Nephron progenitor cell (in vitro differentiated cells): ENCODE measurements at regions not wholly inside any gene's neighbourhood (a gene's known extent, or its start where the extent isn't known, plus 50 kb on each side); places are given as distances from the start of the nearest gene placed in this dataset.

Source experiments
- DNase-seq: peaks from one replicate; pipeline ENCODE4 v3.0.0; 2021
- H3K27ac Mint-ChIP-seq: 2 replicates; pipeline ENCODE4 v1.8.0; 2021; ENCODE audit warnings: mild to moderate bottlenecking, moderate library complexity, mixed read lengths
- H3K27me3 Mint-ChIP-seq: 2 replicates; pipeline ENCODE4 v1.8.0; 2021; ENCODE audit warnings: mild to moderate bottlenecking, low read depth, mixed read lengths; ENCODE audit not compliant: poor library complexity
- H3K36me3 Mint-ChIP-seq: 2 replicates; pipeline ENCODE4 v1.8.0; 2021; ENCODE audit warnings: low read depth, mixed read lengths
- H3K4me1 Mint-ChIP-seq: 2 replicates; pipeline ENCODE4 v1.8.0; 2021; ENCODE audit warnings: mixed read lengths
- H3K4me3 Mint-ChIP-seq: 2 replicates; pipeline ENCODE4 v1.8.0; 2021; ENCODE audit warnings: mild to moderate bottlenecking, moderate library complexity, mixed read lengths
- H3K9me3 Mint-ChIP-seq: 2 replicates; pipeline ENCODE4 v1.8.0; 2021; ENCODE audit warnings: mild to moderate bottlenecking, moderate library complexity, mixed read lengths
- TF ChIP-seq, protein P1 (sequence below): fragments of 200-600 bp; sonication (generic); IDR thresholded peaks from 2 replicates; pipeline ENCODE4 v1.5.0; 2021; ENCODE audit warnings: antibody characterized with exemption

DNA sequence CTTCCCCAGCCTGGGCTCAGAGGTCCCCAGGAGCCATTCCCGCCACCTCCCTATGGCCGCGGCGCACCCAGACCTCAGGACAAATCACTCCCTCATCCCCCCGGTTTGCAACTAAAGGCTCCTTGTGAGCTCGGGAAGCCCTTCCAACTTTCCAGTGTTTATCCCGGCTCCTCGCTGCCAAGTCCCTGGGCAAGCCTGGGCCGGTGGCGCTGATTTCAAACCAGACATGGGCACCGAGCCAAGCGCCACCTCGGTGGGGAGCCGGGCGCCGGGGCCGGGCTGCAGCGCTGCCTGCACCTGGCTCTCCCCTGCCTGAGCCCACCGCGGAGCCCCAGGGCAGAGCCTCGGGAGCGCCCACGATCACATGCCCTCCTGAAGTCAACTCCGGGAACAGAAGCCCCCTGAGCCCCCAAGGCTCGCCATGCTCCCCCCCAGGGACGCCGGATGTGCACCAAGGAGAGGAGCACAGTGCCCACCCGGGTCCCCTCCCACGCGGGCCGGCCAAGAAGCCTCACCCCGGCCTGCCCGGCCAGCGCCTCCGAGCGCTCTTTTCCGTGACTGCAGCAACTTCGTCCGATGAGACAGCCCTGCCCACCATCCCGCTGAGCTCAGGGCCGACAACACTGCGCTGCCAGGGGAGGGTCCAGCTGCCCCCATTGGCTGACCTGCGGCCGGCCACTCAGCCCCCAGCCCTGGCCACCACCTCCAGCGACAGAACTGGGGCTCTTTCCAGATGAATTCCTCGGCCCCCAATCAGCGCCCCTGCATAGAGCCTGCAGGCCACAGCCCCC lies 50.0 kb downstream of the NCOR2 start:
- H3K27ac Mint-ChIP-seq, result peak overlapping the region; percentile 98
- peaks cover 64% of the 10 kb centered on the region for H3K4me1 Mint-ChIP-seq
- DNase-seq, result no peak
- no peaks in the 10 kb centered on the region for H3K9me3 Mint-ChIP-seq
- TF ChIP-seq, protein P1, sequence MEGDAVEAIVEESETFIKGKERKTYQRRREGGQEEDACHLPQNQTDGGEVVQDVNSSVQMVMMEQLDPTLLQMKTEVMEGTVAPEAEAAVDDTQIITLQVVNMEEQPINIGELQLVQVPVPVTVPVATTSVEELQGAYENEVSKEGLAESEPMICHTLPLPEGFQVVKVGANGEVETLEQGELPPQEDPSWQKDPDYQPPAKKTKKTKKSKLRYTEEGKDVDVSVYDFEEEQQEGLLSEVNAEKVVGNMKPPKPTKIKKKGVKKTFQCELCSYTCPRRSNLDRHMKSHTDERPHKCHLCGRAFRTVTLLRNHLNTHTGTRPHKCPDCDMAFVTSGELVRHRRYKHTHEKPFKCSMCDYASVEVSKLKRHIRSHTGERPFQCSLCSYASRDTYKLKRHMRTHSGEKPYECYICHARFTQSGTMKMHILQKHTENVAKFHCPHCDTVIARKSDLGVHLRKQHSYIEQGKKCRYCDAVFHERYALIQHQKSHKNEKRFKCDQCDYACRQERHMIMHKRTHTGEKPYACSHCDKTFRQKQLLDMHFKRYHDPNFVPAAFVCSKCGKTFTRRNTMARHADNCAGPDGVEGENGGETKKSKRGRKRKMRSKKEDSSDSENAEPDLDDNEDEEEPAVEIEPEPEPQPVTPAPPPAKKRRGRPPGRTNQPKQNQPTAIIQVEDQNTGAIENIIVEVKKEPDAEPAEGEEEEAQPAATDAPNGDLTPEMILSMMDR, result no peak
- H3K4me3 Mint-ChIP-seq, result no peak overlapping the region
- peaks cover 5% of the 10 kb centered on the region for H3K27me3 Mint-ChIP-seq
- H3K36me3 Mint-ChIP-seq, result peaks cover 17% of the 10 kb centered on the region

- Mint-ChIP-seq H3K4me3 (no peak overlapping the region), H3K36me3 (peaks cover 18% of the 10 kb centered on the region), H3K4me1 (peaks cover 66% of the 10 kb centered on the region), H3K27ac (no peak overlapping the region), H3K27me3 (peaks cover 9% of the 10 kb centered on the region), H3K9me3 (no peaks in the 10 kb centered on the region)
- DNase-seq, result no peak
- TF ChIP-seq, protein P1, result no peak
Observed at GRCh38 chr12:124516850-124517249, 50.6 kb downstream of the NCOR2 start.

- peak overlapping the region; percentile 70 for H3K27ac Mint-ChIP-seq
- H3K27me3 Mint-ChIP-seq, result peaks cover 9% of the 10 kb centered on the region
- H3K9me3 Mint-ChIP-seq, result no peaks in the 10 kb centered on the region
- no peak overlapping the region for H3K4me3 Mint-ChIP-seq
- H3K36me3 Mint-ChIP-seq, result peaks cover 18% of the 10 kb centered on the region
- peaks cover 62% of the 10 kb centered on the region for H3K4me1 Mint-ChIP-seq
- no peak for DNase-seq
- TF ChIP-seq, protein P1, result no peak
Observed at GRCh38 chr12:124515981-124516380, 51.4 kb downstream of the NCOR2 start.

GRCh38 chr12:124514996-124515932 lies 52.1 kb downstream of the NCOR2 start:
- H3K27me3 Mint-ChIP-seq, result peaks cover 9% of the 10 kb centered on the region
- no peak for DNase-seq
- no peaks in the 10 kb centered on the region for H3K9me3 Mint-ChIP-seq
- peaks cover 63% of the 10 kb centered on the region for H3K4me1 Mint-ChIP-seq
- peak overlapping the region; percentile 70 for H3K27ac Mint-ChIP-seq
- TF ChIP-seq, protein P1, result no peak
- H3K4me3 Mint-ChIP-seq, result no peak overlapping the region
- peaks cover 18% of the 10 kb centered on the region for H3K36me3 Mint-ChIP-seq

DNA sequence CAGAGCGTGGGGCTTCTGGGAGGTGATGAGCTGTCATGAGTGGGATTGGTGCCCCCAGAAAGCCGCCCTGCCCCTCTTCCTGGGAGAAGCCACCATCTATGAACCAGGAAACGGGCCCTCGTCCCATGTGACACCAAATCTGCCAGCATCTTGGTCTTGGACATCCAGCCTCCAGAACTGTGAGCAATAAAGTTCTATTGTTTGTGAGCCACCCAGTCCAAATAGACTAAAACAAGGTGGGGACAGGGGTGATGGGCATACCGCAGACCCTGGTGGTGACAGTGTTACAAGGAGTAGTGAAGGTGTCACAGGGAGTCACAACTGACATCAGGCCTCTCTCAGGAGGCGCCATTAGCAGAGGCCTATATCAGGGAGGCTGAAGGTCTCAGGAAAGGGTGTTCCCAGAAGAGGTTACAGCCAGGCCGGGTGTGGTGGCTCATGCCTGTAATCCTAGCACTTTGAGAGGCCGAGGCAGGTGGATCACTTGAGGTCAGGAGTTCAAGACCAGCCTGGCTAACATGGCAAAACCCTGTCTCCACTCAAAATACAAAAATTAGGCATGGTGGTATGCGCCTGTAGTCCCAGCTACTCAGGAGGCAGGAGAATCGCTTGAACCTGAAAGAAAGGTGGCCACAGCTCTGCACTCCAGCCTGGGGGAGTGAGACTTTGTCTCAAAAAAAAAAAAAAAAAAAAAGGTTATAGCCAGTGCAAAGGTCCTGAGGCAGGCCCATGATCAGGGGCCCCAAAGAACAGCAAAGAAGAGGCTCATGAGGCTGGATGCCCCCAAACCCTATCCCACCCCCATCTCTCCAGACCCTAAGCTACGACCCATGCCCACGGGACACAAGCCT lies 53.0 kb downstream of the NCOR2 start:
- H3K27me3 Mint-ChIP-seq, result peaks cover 10% of the 10 kb centered on the region
- TF ChIP-seq, protein P1, result no peak
- no peak overlapping the region for H3K4me3 Mint-ChIP-seq
- H3K36me3 Mint-ChIP-seq, result peaks cover 18% of the 10 kb centered on the region
- H3K27ac Mint-ChIP-seq, result no peak overlapping the region
- no peaks in the 10 kb centered on the region for H3K9me3 Mint-ChIP-seq
- H3K4me1 Mint-ChIP-seq, result peaks cover 66% of the 10 kb centered on the region
- no peak for DNase-seq
